ENCODE measurements at regions not wholly inside any gene's neighbourhood (a gene's known extent, or its start where the extent isn't known, plus 50 kb on each side); places are given as distances from the start of the nearest gene placed in this dataset.

GRCh38 chr5:68500813-68501212 is 285.3 kb downstream of the PIK3R1 start:
- Histone ChIP-seq H3K9ac (no peak overlapping the region), H4K20me1 (ENCODE audit: low read depth) (no peaks in the 10 kb centered on the region), H3K4me2 (no peak overlapping the region), H3K36me3 (no peaks in the 10 kb centered on the region), H3K27me3 (no peaks in the 10 kb centered on the region), H2AFZ (replicated peaks) (no peak overlapping the region), H3K4me1 (no peaks in the 10 kb centered on the region), H3K4me3 (no peak overlapping the region), H3K27ac (no peak overlapping the region), H3K9me3 (ENCODE audit: low read depth) (no peaks in the 10 kb centered on the region), H3K79me2 (ENCODE audit: low read depth) (no peaks in the 10 kb centered on the region), H3F3A (ENCODE audit: low read depth) (no peaks in the 10 kb centered on the region)
- no peak overlapping the region for H3K4me3 Mint-ChIP-seq
- no peak for DNase-seq (ENCODE audit: low spot score)
- no peak overlapping the region for H3K27ac Mint-ChIP-seq
- peaks cover 36% of the 10 kb centered on the region for H3K9me3 Mint-ChIP-seq
- peaks cover 13% of the 10 kb centered on the region for H3K4me1 Mint-ChIP-seq
- H3K36me3 Mint-ChIP-seq, result peaks cover 12% of the 10 kb centered on the region
- peaks cover 6% of the 10 kb centered on the region for H3K27me3 Mint-ChIP-seq (ENCODE audit: insufficient read depth, low read depth)
- TF ChIP-seq EZH2phosphoT487 (IDR thresholded peaks at IDR 0.05) (no peak), EZH2 (IDR thresholded peaks at IDR 0.05) (no peak)
- TF ChIP-seq, protein P1, sequence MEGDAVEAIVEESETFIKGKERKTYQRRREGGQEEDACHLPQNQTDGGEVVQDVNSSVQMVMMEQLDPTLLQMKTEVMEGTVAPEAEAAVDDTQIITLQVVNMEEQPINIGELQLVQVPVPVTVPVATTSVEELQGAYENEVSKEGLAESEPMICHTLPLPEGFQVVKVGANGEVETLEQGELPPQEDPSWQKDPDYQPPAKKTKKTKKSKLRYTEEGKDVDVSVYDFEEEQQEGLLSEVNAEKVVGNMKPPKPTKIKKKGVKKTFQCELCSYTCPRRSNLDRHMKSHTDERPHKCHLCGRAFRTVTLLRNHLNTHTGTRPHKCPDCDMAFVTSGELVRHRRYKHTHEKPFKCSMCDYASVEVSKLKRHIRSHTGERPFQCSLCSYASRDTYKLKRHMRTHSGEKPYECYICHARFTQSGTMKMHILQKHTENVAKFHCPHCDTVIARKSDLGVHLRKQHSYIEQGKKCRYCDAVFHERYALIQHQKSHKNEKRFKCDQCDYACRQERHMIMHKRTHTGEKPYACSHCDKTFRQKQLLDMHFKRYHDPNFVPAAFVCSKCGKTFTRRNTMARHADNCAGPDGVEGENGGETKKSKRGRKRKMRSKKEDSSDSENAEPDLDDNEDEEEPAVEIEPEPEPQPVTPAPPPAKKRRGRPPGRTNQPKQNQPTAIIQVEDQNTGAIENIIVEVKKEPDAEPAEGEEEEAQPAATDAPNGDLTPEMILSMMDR (IDR thresholded peaks at IDR 0.05), result no peak

- Mint-ChIP-seq H3K9me3 (peaks cover 22% of the 10 kb centered on the region), H3K27me3 (ENCODE audit: insufficient read depth, low read depth) (peaks cover 6% of the 10 kb centered on the region), H3K4me3 (no peak overlapping the region), H3K36me3 (peaks cover 8% of the 10 kb centered on the region), H3K4me1 (peaks cover 21% of the 10 kb centered on the region), H3K27ac (no peak overlapping the region)
- DNase-seq (ENCODE audit: low spot score), result no peak
- no peaks in the 10 kb centered on the region for H3K9me3 ChIP-seq (ENCODE audit: low read depth)
- no peak for TF ChIP-seq EZH2phosphoT487 (IDR thresholded peaks at IDR 0.05)
- TF ChIP-seq EZH2 (IDR thresholded peaks at IDR 0.05), result no peak
- TF ChIP-seq, protein P1 (IDR thresholded peaks at IDR 0.05), result no peak
- no peak overlapping the region for H3K4me2 ChIP-seq
- no peaks in the 10 kb centered on the region for H3K4me1 ChIP-seq
- H3K4me3 ChIP-seq, result no peak overlapping the region
- no peaks in the 10 kb centered on the region for H3F3A ChIP-seq (ENCODE audit: low read depth)
- H3K27me3 ChIP-seq, result no peaks in the 10 kb centered on the region
- H4K20me1 ChIP-seq (ENCODE audit: low read depth), result no peaks in the 10 kb centered on the region
- H3K36me3 ChIP-seq, result no peaks in the 10 kb centered on the region
- no peak overlapping the region for H3K9ac ChIP-seq
- no peaks in the 10 kb centered on the region for H3K79me2 ChIP-seq (ENCODE audit: low read depth)
- H2AFZ ChIP-seq (replicated peaks), result no peak overlapping the region
- H3K27ac ChIP-seq, result no peak overlapping the region
Measured at GRCh38 chr5:68502531-68502930, 287.0 kb downstream of the PIK3R1 start.

- Histone ChIP-seq H4K20me1 (ENCODE audit: low read depth) (no peaks in the 10 kb centered on the region), H3K27ac (no peak overlapping the region), H3K27me3 (no peaks in the 10 kb centered on the region), H3K4me3 (no peak overlapping the region), H3F3A (ENCODE audit: low read depth) (no peaks in the 10 kb centered on the region), H3K79me2 (ENCODE audit: low read depth) (no peaks in the 10 kb centered on the region), H3K4me2 (no peak overlapping the region), H3K9me3 (ENCODE audit: low read depth) (no peaks in the 10 kb centered on the region), H3K4me1 (no peaks in the 10 kb centered on the region), H3K9ac (no peak overlapping the region), H2AFZ (replicated peaks) (no peak overlapping the region), H3K36me3 (no peaks in the 10 kb centered on the region)
- H3K4me1 Mint-ChIP-seq, result peaks cover 21% of the 10 kb centered on the region
- peaks cover 12% of the 10 kb centered on the region for H3K9me3 Mint-ChIP-seq
- H3K27me3 Mint-ChIP-seq (ENCODE audit: insufficient read depth, low read depth), result peaks cover 3% of the 10 kb centered on the region
- TF ChIP-seq, protein P1 (IDR thresholded peaks at IDR 0.05), result no peak
- H3K36me3 Mint-ChIP-seq, result peaks cover 6% of the 10 kb centered on the region
- no peak overlapping the region for H3K4me3 Mint-ChIP-seq
- DNase-seq (ENCODE audit: low spot score), result no peak
- no peak overlapping the region for H3K27ac Mint-ChIP-seq
Measured at GRCh38 chr5:68504306-68504705, 288.8 kb downstream of the PIK3R1 start.

All from neural progenitor cell (in vitro differentiated cells).